ENCODE measurements at regions not wholly inside any gene's neighbourhood (a gene's known extent, or its start where the extent isn't known, plus 50 kb on each side); places are given as distances from the start of the nearest gene placed in this dataset.

DNA sequence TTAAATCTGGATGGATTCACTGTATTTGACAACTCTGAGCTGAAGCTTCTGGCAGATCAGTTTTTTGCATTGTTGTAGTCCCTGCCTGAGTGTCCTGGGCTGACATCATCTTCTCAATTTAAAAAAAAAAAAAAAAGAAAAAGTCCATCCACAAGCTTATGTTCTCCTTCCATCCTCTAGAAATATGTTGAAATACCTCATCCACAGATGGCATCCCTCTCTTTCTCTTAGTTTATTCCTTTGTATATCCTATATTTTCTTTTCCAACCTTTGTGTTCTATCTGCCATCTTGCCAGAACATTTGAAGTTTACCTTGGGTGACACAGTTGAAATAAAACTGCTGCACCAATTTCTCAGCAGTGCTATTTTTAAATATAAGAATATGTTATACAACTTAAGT is 184.4 kb upstream of the PKN2 start:
- no peak for TF ChIP-seq CTCF (IDR thresholded peaks at IDR 0.05)
- no peak for TF ChIP-seq POLR2A (IDR thresholded peaks at IDR 0.05)

All from testis (tissue), 2 donors.